ENCODE measurements at regions not wholly inside any gene's neighbourhood (a gene's known extent, or its start where the extent isn't known, plus 50 kb on each side); places are given as distances from the start of the nearest gene placed in this dataset.
"Not testable (repeated sequence)": the region's sequence is repeated elsewhere in the genome, so short reads cannot be mapped to it uniquely, and the experiment has no call there.

DNA sequence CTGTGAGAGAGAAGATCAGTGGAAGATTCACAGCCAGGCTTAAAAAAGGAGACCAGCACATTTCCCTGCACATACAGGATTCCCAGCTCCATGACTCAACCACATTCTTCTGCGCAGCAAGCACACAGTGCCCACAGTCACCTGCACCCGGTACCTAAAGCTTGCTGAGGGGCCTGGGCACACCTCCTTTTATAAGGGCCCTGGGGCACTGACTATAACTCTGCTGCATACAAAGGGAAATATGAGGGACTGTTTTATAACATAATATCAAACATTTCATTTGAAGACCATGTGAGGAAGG, 322.9 kb downstream of the DAD1 start:
- no peak for DNase-seq (ENCODE audit: low read depth in 1 of 2, low spot score in 1 of 2)

DNA sequence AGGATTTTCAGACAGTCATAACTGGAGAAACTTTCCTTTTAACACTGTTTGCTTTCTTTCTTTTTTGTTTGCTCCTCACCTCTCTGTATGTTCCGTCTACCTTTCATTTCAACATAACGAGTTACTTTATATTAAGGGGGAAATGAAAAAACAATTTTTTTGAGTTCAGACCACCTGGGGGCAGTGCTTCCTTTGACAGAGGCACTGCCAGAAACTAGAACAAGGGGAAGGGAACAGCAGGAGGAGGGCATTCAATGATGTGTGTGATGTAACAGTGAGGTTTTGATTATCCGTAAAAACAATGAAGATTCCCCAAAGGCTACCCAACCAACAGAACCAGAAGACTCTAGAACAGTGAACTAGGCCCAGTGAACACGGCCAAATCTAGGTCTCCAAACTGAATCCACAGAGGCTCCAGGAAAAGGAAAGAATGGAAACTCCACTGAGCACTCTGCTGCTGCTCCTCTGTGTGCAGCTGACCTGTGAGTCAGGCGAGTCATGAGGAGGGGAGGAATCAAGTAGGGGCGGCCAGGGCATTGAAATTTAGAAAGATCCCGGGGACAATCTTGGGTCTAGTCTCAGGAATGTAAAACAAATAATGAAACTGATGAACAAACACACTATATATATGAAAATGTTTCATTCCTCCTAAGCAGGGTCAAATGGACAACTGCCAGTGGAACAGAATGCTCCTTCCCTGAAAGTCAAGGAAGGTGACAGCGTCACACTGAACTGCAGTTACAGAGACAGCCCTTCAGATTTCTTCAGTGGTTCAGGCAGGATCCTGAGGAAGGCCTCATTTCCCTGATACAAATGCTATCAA, 323.5 kb downstream of the DAD1 start:
- no peak for DNase-seq (ENCODE audit: low read depth in 1 of 2, low spot score in 1 of 2)

DNA sequence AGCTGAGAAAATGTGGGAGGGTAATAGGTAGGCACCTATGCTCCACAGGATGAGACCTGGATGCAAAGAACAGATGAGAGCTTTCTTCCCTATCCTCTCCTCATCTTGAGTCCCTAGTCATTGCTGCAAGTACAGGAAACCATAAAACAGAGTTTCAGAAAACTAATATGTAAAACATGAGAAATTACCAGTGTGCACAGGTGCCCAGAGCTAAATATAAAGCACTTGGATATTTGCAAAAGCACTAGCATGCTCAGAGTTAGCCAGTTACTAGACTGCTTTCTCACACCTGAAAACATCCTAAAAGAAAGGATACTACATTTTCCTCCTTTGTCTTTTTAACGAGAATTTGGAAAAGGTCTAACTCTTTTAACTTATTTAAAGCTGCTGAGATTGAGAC, 324.3 kb downstream of the DAD1 start:
- no peak for DNase-seq (ENCODE audit: low read depth in 1 of 2, low spot score in 1 of 2)

DNA sequence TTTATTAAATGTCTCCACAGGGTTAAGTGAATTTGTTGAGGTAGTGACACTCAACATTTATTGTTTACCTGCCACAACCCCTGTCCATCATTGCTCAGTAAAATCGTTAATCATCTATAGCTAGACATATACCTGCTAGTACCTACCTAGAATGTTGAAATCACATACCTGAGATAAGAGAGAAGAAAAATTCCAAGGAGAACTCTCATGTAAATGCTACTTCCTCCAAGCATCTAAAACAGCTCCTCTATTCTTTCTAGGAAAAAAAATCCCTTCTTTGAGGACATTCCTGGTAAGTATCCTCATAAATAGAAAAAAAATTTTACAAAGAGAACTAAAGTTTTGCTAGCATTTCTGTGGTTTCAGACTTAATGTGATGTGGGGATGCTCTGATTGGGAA, 325.1 kb downstream of the DAD1 start:
- no peak for DNase-seq (ENCODE audit: low read depth in 1 of 2, low spot score in 1 of 2)

DNA sequence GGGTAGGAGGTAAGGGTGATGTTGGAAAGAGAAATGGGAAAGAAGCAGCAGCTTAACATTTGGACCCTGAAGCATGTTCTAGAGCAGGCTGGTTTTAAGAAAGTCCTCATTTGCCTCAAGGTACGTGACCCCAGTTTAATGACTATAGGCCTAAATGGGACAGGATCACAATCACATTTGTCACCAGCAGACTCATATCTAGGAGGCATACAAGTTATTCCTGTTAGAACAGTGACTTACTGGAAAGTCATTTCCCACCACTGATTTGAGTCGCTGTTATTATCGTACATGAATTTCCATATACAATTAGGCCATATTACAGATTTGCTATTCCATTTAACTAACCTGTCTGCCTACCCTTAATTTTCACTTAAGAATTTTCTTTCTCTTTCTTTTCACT, 326.1 kb downstream of the DAD1 start:
- DNase-seq (ENCODE audit: low read depth in 1 of 2, low spot score in 1 of 2): no peak

DNA sequence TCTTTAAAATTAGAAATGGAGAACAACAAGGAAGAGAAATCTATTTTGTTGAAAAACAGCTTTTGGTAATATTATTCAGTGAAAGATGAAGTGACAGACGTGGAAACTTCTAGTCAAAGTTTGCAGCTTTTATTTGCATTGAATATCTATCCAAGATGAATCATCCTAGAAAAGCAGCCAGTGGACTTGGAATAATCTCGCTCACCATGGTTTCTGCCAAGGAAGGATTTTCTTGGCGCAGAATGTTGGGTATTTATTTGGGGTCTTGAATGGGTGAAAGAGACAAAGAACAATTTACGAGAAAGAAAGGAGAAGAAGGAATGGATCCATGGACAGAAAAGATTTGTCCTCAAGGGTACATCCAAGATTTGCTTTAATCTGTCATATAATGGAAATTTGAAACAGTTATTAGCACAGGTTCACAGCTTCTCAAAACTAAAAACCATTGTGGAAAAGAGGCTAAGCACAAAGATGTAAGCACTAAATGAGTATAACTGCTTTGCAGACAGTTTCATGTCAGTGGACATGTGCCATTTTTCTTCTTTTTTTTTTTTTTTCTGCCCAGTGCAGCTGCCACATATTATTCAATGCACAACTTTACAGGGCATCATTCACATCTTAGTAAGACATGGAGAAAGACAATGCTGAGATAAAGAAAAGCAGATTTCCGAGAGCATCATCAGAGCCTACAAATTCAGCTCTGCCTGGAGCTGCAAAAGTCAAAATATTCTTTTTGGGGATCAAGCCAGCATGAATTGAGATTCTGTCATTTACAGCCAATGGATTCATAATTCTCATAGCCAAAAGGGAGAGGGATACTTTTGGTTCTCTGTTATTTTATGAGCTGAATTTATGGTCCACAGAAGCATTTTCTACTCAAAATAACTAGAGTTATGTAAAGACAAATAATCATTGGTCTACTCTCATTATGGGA, 333.7 kb downstream of the DAD1 start:
- DNase-seq (ENCODE audit: low read depth in 1 of 2, low spot score in 1 of 2): no peak

DNA sequence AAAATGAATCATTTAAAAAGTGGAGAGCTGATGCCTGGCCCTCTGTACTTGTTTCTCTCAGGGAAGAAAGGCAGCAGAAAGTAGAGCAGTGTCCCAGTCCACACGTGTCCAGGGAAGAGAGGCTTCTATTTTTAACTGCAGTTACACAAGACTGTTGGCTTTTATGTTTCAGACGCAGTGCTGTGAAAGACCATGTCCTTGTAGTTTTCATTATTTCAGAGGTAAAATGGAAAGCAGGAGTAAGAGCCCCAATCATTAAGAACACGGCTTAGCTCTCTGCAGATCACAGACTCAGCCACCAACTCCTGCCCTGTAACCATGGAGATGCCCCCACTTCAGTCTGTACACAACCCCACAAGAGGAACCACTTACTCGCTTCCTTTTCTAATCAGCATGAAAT, 336.3 kb downstream of the DAD1 start:
- no peak for DNase-seq (ENCODE audit: low read depth in 1 of 2, low spot score in 1 of 2)

DNA sequence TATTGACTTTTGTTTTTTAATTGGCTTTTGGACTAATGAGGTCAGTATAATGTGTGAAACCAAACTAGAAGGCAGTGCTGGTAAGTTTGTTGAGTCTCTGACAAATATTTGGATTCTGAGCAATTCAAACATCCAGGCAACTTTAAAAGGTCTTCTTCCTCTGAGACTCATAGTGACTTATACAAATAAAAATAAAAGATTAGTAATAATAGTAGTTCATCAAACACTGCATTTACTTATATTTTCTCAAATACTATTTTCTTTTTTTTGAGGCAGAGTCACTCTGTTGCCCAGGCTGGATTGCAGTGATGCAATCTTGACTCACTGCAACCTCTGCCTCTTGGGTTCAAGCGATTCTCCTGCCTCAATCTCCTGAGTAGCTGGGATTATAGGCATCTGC, 337.9 kb downstream of the DAD1 start:
- no peak for DNase-seq (ENCODE audit: low read depth in 1 of 2, low spot score in 1 of 2)

DNA sequence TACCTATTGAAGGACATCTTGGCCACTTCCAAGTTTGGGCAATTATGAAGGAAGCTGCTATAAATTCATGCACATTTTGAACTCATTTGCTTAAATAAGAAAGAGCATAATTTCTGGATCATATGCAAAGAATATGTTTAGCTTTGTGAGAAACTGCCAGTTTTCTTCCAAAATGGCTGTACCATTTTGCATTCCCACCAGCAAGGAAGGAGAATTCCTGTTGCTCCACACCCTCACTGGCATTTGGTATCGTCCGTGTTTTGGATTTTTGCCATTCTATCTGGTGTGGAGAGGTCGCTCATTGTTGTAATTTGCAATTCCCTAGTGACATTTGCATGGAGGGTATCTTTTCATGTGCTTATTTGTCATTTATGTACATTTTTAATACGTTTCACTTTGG, 339.3 kb downstream of the DAD1 start:
- DNase-seq (ENCODE audit: low read depth in 1 of 2, low spot score in 1 of 2): no peak

DNA sequence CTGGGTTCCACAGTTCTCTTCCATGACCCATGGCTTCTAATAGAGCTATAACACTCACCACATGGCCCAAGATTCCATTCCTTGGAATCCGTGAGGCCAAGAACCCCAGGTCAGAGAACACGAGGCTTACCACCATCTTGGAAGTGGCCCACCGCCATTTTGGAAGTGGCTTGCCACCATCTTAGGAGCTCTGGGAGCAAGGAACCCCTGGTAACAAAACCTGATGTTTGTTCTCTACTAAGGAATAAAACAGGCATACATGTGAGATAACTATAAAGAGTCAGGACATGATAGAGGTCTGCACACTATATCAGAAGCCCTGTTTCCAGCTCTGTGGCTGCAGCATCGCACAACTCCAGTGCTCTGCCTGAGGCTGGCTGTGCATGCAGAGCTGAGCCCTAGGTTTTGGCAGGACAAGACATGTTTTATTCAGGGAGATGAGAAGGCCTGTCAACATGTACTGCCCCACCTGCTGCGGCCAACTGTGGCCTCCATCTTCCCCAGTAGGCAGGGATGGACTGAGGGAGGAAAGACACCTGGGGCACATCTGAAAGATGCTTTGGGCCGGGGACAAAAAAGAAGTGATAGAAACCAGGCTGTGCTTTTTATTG, 344.9 kb downstream of the DAD1 start:
- DNase-seq (ENCODE audit: low read depth in 1 of 2, low spot score in 1 of 2): no peak

DNA sequence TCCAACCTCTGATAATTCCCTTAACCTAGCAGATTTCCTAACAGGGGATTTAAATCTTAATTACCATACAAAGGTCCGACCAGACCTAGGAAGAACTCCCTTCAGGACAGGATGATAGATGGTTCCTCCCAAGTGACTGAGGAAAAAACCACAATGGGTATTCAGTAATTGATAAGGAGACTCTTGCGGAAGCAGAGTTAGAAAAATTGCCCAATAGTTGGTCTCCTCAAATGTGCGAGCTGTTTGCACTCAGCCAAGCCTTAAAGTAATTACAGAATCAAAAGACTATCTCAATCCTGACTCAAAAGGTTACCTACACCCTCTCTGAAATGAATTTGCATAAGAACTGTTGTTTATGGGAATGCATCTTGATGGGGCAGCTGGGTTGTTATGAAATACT, 350.7 kb downstream of the DAD1 start:
- DNase-seq (ENCODE audit: low read depth in 1 of 2, low spot score in 1 of 2): not testable (repeated sequence)

DNA sequence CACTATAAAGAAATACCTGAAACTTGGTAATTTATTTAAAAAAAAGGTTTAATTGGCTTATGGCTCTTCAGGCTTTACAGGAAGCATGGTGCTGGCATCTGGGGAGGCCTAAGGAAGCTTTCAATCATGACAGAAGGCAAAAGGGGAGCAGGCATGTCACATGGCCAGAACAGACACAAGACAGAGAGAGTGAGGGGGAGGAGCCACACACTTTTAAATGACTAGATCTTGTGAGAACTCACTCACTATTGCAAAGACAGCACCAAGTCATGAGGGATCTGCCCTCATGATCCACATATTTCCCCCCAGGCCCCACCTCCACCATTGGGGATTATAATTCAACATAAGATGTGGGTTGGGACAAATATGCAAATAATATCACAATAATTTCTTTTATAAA, 355.6 kb downstream of the DAD1 start:
- no peak for DNase-seq (ENCODE audit: low read depth in 1 of 2, low spot score in 1 of 2)

DNA sequence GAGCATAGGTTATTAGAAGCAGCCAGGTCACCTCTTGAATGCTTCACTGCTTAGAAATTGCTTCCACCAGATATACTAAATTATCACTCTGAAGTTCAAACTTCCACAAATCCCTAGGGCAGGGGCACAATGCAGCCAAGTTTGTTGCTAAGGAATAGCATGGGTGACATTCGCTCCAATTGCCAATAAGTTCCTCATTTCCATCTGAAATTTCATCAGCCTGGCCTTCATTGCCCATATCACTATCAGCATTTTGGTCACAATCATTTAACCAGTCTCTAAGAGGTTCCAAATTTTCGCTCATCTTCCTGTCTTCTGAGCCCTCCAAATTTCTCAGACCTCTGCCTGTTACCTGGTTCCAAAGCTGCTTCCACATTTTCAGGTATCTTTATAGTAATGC, 356.1 kb downstream of the DAD1 start:
- DNase-seq (ENCODE audit: low read depth in 1 of 2, low spot score in 1 of 2): no peak

DNA sequence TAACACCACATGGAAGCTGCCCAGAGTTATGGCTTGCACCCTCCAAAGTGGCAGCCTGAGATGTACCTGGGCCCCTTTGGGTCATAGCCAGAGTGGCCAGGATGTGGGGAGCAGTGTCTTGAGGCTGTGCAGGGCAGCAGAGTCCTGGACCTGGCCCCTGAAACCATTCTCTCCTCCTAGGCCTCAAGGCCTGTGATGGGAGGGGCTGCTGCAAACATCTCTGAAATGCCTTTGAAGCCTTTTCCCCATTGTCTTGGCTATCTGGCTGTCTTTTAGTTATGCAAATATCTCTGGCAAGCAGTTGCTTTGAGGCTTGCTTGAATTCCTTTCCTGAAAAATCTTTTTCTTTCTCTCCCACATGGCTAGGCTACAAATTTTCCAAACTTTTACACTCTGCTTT, 356.5 kb downstream of the DAD1 start:
- DNase-seq (ENCODE audit: low read depth in 1 of 2, low spot score in 1 of 2): no peak

DNA sequence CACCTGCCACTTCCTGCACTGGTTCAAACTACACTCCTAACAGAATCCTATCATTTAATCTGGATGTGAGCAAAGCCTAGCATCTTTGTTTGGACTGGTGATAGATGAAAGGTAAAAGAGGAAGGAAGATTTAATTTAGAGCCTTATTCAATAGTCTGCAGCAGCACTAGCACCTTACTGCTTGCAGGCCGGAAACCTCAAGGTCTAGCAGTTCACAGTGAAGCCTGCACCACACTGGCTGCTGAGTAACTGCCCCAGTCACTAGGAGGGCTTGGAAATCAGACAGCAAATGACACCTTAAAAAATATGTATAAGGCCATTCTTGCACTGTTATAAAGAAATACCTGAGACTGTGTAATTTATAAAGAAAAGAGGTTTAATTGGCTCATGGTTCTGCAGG, 358.0 kb downstream of the DAD1 start:
- DNase-seq (ENCODE audit: low read depth in 1 of 2, low spot score in 1 of 2): no peak

DNA sequence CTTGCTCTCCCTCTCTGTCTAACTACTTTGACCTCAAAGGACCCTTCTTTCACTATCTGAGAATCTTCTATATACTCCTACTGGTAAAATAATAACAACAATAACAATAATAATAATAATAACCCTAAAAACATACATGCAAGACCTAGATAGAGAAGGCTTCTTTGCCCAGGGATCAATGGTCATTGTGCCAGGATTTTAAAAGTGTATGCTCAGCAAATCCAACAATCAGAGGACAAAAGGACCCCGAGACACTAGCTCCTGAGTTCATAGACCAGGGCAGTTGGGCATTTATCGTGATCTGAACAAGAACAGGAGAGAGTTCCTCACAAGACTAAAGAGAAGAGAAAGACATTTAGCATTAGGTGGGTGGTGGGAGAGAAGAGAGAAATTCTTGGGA, 358.5 kb downstream of the DAD1 start:
- DNase-seq (ENCODE audit: low read depth in 1 of 2, low spot score in 1 of 2): no peak

DNA sequence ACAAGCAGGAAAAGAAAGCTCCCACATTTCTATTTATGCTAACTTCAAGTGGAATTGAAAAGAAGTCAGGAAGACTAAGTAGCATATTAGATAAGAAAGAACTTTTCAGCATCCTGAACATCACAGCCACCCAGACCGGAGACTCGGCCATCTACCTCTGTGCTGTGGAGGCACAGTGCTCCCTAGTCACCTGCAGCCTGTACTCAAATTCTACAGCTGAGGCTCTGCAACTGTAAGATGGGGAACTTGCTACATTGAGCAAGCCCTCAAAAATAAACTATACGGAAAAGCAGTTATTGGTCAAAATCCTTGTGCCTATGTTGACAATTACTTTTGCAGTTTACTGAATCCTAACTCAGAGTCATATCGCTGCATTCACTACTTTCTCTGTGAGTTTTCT, 361.9 kb downstream of the DAD1 start:
- no peak for DNase-seq (ENCODE audit: low read depth in 1 of 2, low spot score in 1 of 2)

DNA sequence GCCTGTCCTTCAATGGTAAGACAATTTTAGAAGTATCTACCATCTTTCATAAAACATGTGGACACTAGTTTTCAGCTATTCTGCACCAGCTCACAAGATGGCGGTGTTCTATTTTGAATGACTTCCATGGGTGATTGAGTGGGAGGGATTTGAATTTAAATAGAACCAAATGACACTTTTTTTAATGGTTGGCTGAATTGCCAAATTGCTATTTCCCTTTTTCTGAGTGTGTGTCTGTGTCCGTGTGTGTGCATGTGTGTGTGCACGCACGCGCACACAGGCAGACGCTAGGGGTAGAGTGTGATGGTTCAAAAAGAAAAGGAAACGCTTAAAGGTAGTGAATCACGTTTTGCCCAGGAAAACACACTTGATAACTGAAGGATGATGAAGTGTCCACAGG, 362.6 kb downstream of the DAD1 start:
- peak in 1 of 2 donors; percentile 1 for DNase-seq (ENCODE audit: low read depth in 1 of 2, low spot score in 1 of 2)

DNA sequence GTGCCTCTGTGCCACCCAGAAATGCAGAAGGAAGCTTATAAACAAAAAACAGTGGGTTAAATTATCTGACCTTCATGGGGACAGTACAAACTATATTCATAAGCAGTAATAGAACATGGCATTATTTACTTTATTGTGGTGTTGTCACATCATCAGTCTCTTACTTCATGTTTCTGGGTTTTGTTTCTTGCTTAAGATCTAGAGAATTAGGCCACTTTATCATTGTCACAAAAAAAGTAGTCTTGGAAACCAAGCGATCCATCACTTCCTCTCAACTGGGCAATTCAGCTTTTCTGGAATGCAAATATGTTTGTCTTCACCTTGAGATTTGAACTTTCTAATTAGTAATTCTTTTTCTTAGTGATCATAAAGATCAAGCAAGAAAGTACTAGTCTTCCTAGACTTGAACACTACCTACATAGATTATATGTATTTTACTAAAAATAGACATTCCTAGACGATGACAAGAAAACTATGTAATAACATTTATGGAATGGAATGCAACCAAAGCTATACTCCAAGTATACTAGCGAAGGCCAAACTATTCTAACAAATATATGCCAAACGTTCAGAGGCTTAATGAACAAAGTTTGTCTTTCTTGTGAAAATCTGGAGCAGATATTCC, 363.4 kb downstream of the DAD1 start:
- no peak for DNase-seq (ENCODE audit: low read depth in 1 of 2, low spot score in 1 of 2)

DNA sequence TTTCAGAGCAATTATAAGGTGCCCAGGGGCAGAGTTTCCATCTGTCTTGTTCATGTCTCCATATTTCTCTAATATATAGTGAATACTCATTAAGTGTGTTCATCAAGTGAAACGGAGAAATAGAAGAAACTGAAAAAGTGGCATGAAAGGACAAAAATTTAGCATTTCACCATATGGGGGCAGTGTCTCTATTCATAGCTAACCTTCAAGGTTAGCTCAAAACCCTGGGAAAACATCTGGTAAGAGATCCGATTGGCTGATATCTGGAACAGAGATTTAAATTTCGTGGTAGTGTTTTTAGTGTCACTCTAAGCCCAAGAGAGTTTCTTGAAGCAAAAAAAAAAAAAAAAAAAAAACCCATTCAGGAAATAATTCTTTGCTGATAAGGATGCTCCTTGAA, 367.5 kb downstream of the DAD1 start:
- no peak for DNase-seq (ENCODE audit: low read depth in 1 of 2, low spot score in 1 of 2)

DNA sequence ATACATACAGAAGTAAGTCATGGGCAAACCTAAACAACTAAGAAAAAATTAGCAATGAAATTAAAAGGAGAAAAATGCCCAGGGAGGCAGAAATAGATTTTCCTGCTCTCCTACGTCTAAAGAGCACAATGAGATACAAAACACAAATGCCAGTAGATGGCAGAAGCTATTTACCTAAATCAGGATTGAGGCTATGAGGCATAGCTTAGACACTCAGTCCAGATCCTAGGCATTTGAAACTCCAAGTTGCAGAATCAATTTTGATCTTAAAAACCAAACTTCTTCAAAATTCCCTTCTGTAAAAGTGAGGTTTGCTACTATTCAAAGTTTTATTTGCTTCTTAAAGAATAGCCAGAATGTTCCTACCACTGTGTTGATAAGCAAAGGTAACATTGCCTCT, 368.6 kb downstream of the DAD1 start:
- DNase-seq (ENCODE audit: low read depth in 1 of 2, low spot score in 1 of 2): no peak

DNA sequence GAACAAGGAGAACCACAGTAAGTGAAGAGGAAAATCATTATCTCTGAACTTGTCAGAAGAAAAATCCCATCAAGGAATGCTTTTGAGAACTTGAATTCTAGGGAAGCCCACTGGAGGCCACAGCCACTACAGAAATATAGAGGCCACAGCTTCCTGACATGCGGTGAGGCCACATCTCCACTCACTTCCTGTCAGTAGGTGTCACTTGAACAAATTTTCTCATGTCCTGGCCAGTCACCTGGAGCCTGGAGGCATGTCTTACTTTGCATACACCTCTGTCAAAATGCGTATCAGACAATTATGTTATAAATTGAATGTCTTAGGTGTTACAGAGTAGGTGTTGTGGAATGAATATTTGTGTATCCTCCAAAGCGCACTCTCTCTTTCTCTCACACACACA, 370.3 kb downstream of the DAD1 start:
- no peak for DNase-seq (ENCODE audit: low read depth in 1 of 2, low spot score in 1 of 2)
